HEK293 (cell line): ENCODE measurements at regions not wholly inside any gene's neighbourhood (a gene's known extent, or its start where the extent isn't known, plus 50 kb on each side); places are given as distances from the start of the nearest gene placed in this dataset.

Experiments used
- CTCF ChIA-PET: fragments of 350-600 bp; formaldehyde crosslinking; extraction: SDS; loops from one replicate; lab custom pipeline; 2021; ENCODE audit warnings: antibody characterized with exemption; lab: Yijun Ruan, JAX
- POLR2A ChIA-PET: fragments of 300-600 bp; formaldehyde crosslinking; extraction: SDS; loops from one replicate; lab custom pipeline; 2020; ENCODE audit warnings: antibody characterized with exemption, inconsistent platforms; lab: Yijun Ruan, JAX
- H3K27ac ChIP-seq: fragments of 200-500 bp; sonication (Bioruptor generic); 2 replicates; pipeline ENCODE4 v1.5.1; 2014; ENCODE audit warnings: low read depth, low read length, control low read depth, inconsistent platforms; ENCODE audit errors: extremely low read depth
- H3K36me3 ChIP-seq, 2 experiments: fragments of 200-500 bp in 1 of 2; sonication (Bioruptor generic) in 1 of 2; 1 replicate in 1 of 2; 2 replicates in 1 of 2; pipeline ENCODE4 v1.5.1; 2014 to 2017; ENCODE audit warnings: inconsistent platforms in 2 of 2, low read length in 2 of 2; ENCODE audit not compliant: control insufficient read depth in 2 of 2, insufficient read depth in 1 of 2
- H3K4me1 ChIP-seq: fragments of 200-500 bp; sonication (Bioruptor generic); 2 replicates; pipeline ENCODE4 v1.5.1; 2014; ENCODE audit warnings: mild to moderate bottlenecking, low read length, inconsistent platforms; ENCODE audit not compliant: control insufficient read depth, insufficient read depth
- H3K4me3 ChIP-seq: 2 replicates; pipeline ENCODE4 v1.5.1; 2011; ENCODE audit warnings: low read depth, mild to moderate bottlenecking, control low read depth, low read length, moderate library complexity
- H3K9me3 ChIP-seq: fragments of 200-500 bp; sonication (Bioruptor generic); 2 replicates; pipeline ENCODE4 v1.5.1; 2014; ENCODE audit warnings: low read depth, low read length, inconsistent platforms; ENCODE audit not compliant: control insufficient read depth, insufficient read depth
- EGR2 ChIP-seq: fragments of 450-650 bp; formaldehyde crosslinking; IDR thresholded peaks from 2 replicates; pipeline ENCODE4 v1.5.1; 2016; ENCODE audit warnings: low read depth, missing biosample characterization, missing genetic modification characterization
- ELK4 ChIP-seq: IDR thresholded peaks from 2 replicates; pipeline ENCODE4 v1.6.1; 2011; ENCODE audit warnings: mild to moderate bottlenecking, low read depth, low read length, borderline replicate concordance
- GLI4 ChIP-seq: fragments of 450-650 bp; formaldehyde crosslinking; IDR thresholded peaks from 2 replicates; pipeline ENCODE4 v1.5.1; 2016; ENCODE audit warnings: missing biosample characterization, missing genetic modification characterization
- HOXC10 ChIP-seq: sonication (generic); formaldehyde crosslinking; IDR thresholded peaks from 2 replicates; pipeline ENCODE4 v1.8.1; 2023; ENCODE audit warnings: mild to moderate bottlenecking, missing genetic modification reagents
- HOXD13 ChIP-seq: sonication (generic); formaldehyde crosslinking; IDR thresholded peaks from 2 replicates; pipeline ENCODE4 v1.8.0; 2022; ENCODE audit warnings: missing genetic modification reagents, borderline replicate concordance
- PBX3 ChIP-seq: sonication (generic); formaldehyde crosslinking; IDR thresholded peaks from 2 replicates; pipeline ENCODE4 v1.8.1; 2022; ENCODE audit warnings: mild to moderate bottlenecking, moderate library complexity, missing genetic modification reagents
- ZNF121 ChIP-seq: fragments of 450-650 bp; formaldehyde crosslinking; IDR thresholded peaks from 2 replicates; pipeline ENCODE4 v1.5.1; 2016; ENCODE audit warnings: missing biosample characterization, missing genetic modification characterization
- ZNF146 ChIP-seq: fragments of 450-650 bp; formaldehyde crosslinking; IDR thresholded peaks from 2 replicates; pipeline ENCODE4 v1.5.1; 2016; ENCODE audit warnings: missing biosample characterization, missing genetic modification characterization
- ZNF394 ChIP-seq: fragments of 450-650 bp; formaldehyde crosslinking; IDR thresholded peaks from 2 replicates; pipeline ENCODE4 v1.5.1; 2016; ENCODE audit warnings: missing biosample characterization, missing genetic modification characterization, mild to moderate bottlenecking, moderate library complexity, borderline replicate concordance
- ZNF426 ChIP-seq: fragments of 450-650 bp; formaldehyde crosslinking; IDR thresholded peaks from 2 replicates; pipeline ENCODE4 v1.5.1; 2017; ENCODE audit warnings: missing biosample characterization, missing genetic modification characterization, mild to moderate bottlenecking, inconsistent platforms, moderate library complexity
- ZNF473 ChIP-seq: fragments of 450-650 bp; formaldehyde crosslinking; IDR thresholded peaks from 2 replicates; pipeline ENCODE4 v1.5.1; 2017; ENCODE audit warnings: missing biosample characterization, missing genetic modification characterization
- ZNF510 ChIP-seq: fragments of 450-650 bp; formaldehyde crosslinking; IDR thresholded peaks from 2 replicates; pipeline ENCODE4 v1.5.1; 2018; ENCODE audit warnings: mild to moderate bottlenecking, missing genetic modification characterization, missing biosample characterization; ENCODE audit not compliant: insufficient replicate concordance
- ZNF621 ChIP-seq: fragments of 450-650 bp; formaldehyde crosslinking; IDR thresholded peaks from 2 replicates; pipeline ENCODE4 v1.5.1; 2017; ENCODE audit warnings: missing biosample characterization, missing genetic modification characterization
- ZNF747 ChIP-seq: fragments of 450-650 bp; formaldehyde crosslinking; IDR thresholded peaks from 2 replicates; pipeline ENCODE4 v1.5.1; 2016; ENCODE audit warnings: missing biosample characterization, missing genetic modification characterization
- ZSCAN18 ChIP-seq: fragments of 450-650 bp; formaldehyde crosslinking; IDR thresholded peaks from 2 replicates; pipeline ENCODE4 v1.5.1; 2016; ENCODE audit warnings: missing biosample characterization, missing genetic modification characterization
- TF ChIP-seq, protein P1 (sequence below): fragments of 450-650 bp; formaldehyde crosslinking; IDR thresholded peaks from 2 replicates; pipeline ENCODE4 v1.5.1; 2016; ENCODE audit warnings: missing biosample characterization, missing genetic modification characterization
- TF ChIP-seq, protein P2 (sequence below): fragments of 450-650 bp; formaldehyde crosslinking; IDR thresholded peaks from 2 replicates; pipeline ENCODE4 v1.5.1; 2017; ENCODE audit warnings: missing biosample characterization, missing genetic modification characterization

GRCh38 chr18:78099979-78100588 lies 850.4 kb downstream of the GALR1 start (continued):
- TF ChIP-seq ZSCAN18 (tag by site-specific recombination): no peak
- no peak for TF ChIP-seq GLI4
- no peak for TF ChIP-seq PBX3 (CRISPR knock-in tag)
- TF ChIP-seq EGR2 (tag by site-specific recombination): no peak
- no peak for TF ChIP-seq ZNF747 (tag by site-specific recombination)
- TF ChIP-seq ZNF510 (tag by site-specific recombination): no peak
- TF ChIP-seq HOXD13 (CRISPR knock-in tag): no peak

DNA sequence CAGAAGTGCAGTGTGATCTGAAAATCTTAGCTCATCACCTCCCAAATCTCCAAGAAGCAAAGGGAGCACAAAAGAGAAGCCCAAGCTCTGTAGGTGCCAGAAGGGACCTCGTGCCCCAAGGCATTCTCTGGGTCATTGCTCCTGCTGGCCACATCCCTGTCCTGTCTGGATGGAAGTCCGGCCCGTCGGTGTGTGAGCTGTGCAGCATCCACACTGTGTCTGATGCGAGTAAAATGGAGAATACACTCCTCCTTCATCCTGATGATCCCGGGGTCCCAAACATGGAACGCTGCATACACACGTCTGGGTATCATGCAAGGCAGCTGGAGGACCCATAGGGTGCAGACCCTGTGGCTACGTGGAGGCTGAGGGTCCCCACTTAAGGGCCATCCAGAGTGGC lies 851.4 kb downstream of the GALR1 start:
- ChIA-PET POLR2A (no interaction called here), CTCF (interaction anchor here (0.5 kb wide), 1 partner anchor 157 kb away, joined by 3 read pairs; no protein-coding TSS in a partner anchor)
- no peak for TF ChIP-seq ZNF426 (tag by site-specific recombination)
- no peak for TF ChIP-seq ZNF621 (tag by site-specific recombination)
- no peak for TF ChIP-seq HOXC10 (CRISPR knock-in tag)
- TF ChIP-seq, protein P1, sequence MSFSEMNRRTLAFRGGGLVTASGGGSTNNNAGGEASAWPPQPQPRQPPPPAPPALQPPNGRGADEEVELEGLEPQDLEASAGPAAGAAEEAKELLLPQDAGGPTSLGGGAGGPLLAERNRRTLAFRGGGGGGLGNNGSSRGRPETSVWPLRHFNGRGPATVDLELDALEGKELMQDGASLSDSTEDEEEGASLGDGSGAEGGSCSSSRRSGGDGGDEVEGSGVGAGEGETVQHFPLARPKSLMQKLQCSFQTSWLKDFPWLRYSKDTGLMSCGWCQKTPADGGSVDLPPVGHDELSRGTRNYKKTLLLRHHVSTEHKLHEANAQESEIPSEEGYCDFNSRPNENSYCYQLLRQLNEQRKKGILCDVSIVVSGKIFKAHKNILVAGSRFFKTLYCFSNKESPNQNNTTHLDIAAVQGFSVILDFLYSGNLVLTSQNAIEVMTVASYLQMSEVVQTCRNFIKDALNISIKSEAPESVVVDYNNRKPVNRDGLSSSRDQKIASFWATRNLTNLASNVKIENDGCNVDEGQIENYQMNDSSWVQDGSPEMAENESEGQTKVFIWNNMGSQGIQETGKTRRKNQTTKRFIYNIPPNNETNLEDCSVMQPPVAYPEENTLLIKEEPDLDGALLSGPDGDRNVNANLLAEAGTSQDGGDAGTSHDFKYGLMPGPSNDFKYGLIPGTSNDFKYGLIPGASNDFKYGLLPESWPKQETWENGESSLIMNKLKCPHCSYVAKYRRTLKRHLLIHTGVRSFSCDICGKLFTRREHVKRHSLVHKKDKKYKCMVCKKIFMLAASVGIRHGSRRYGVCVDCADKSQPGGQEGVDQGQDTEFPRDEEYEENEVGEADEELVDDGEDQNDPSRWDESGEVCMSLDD (tag by site-specific recombination): no peak
- TF ChIP-seq ELK4: no peak
- no peak for TF ChIP-seq ZNF394 (tag by site-specific recombination)
- TF ChIP-seq ZNF121 (tag by site-specific recombination): no peak
- TF ChIP-seq, protein P2, sequence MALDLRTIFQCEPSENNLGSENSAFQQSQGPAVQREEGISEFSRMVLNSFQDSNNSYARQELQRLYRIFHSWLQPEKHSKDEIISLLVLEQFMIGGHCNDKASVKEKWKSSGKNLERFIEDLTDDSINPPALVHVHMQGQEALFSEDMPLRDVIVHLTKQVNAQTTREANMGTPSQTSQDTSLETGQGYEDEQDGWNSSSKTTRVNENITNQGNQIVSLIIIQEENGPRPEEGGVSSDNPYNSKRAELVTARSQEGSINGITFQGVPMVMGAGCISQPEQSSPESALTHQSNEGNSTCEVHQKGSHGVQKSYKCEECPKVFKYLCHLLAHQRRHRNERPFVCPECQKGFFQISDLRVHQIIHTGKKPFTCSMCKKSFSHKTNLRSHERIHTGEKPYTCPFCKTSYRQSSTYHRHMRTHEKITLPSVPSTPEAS (tag by site-specific recombination): no peak
- TF ChIP-seq ZNF146: no peak
- no peak for TF ChIP-seq ZNF473 (tag by site-specific recombination)
- H3K9me3 ChIP-seq: no peaks in the 10 kb centered on the region
- no peak overlapping the region for H3K27ac ChIP-seq
- H3K36me3 ChIP-seq: no peaks in the 10 kb centered on the region
- H3K4me3 ChIP-seq: no peak overlapping the region
- no peaks in the 10 kb centered on the region for H3K4me1 ChIP-seq
